ENCODE measurements at regions not wholly inside any gene's neighbourhood (a gene's known extent, or its start where the extent isn't known, plus 50 kb on each side); places are given as distances from the start of the nearest gene placed in this dataset.
"Not testable (repeated sequence)": the region's sequence is repeated elsewhere in the genome, so short reads cannot be mapped to it uniquely, and the experiment has no call there.

- H3K4me1 Mint-ChIP-seq (ENCODE audit: low read depth, unreplicated experiment): no peaks in the 10 kb centered on the region
- H3K4me3 Mint-ChIP-seq (ENCODE audit: unreplicated experiment): no peak overlapping the region
- H3K27ac Mint-ChIP-seq (ENCODE audit: unreplicated experiment): no peak overlapping the region
- H3K27me3 Mint-ChIP-seq (ENCODE audit: unreplicated experiment): no peaks in the 10 kb centered on the region
- no peaks in the 10 kb centered on the region for H3K9me3 Mint-ChIP-seq (ENCODE audit: unreplicated experiment)
- TF ChIP-seq CTCF (IDR thresholded peaks at IDR 0.05; ENCODE audit: partially characterized antibody, unreplicated experiment): no peak
- DNase-seq: no peak
- H3K36me3 Mint-ChIP-seq (ENCODE audit: unreplicated experiment): no peaks in the 10 kb centered on the region
Measured at GRCh38 chr15:28783466-28783865, 65.0 kb downstream of the GOLGA6L7 start.

GRCh38 chr15:28778397-28778796 is 66.2 kb upstream of the GOLGA8M start:
- H3K4me1 Mint-ChIP-seq (ENCODE audit: low read depth, unreplicated experiment); DNase-seq; H3K27ac Mint-ChIP-seq (ENCODE audit: unreplicated experiment): not testable (repeated sequence)

GRCh38 chr15:28772857-28773256 is 60.6 kb upstream of the GOLGA8M start:
- H3K36me3 Mint-ChIP-seq (ENCODE audit: unreplicated experiment); H3K4me3 Mint-ChIP-seq (ENCODE audit: unreplicated experiment); H3K27me3 Mint-ChIP-seq (ENCODE audit: unreplicated experiment); DNase-seq; H3K9me3 Mint-ChIP-seq (ENCODE audit: unreplicated experiment); H3K27ac Mint-ChIP-seq (ENCODE audit: unreplicated experiment); H3K4me1 Mint-ChIP-seq (ENCODE audit: low read depth, unreplicated experiment): not testable (repeated sequence)

More at GRCh38 chr15:28778397-28778796, 66.2 kb upstream of the GOLGA8M start:
- H3K36me3 Mint-ChIP-seq (ENCODE audit: unreplicated experiment); H3K27me3 Mint-ChIP-seq (ENCODE audit: unreplicated experiment); H3K9me3 Mint-ChIP-seq (ENCODE audit: unreplicated experiment); H3K4me3 Mint-ChIP-seq (ENCODE audit: unreplicated experiment): not testable (repeated sequence)

Data from glutamatergic neuron (in vitro differentiated cells).